ENCODE measurements at regions not wholly inside any gene's neighbourhood (a gene's known extent, or its start where the extent isn't known, plus 50 kb on each side); places are given as distances from the start of the nearest gene placed in this dataset.

GRCh38 chr11:42344204-42344792 is 884.8 kb upstream of the LRRC4C start:
- DNase-seq (ENCODE audit: low read depth in 1 of 2, low spot score in 1 of 2), result no peak
- TF ChIP-seq SPI1 (IDR thresholded peaks at IDR 0.05; ENCODE audit: borderline replicate concordance, low read depth), result no peak
- TF ChIP-seq CTCF (IDR thresholded peaks at IDR 0.05; ENCODE audit: insufficient read depth, low read length), result no peak
- TF ChIP-seq REST (IDR thresholded peaks at IDR 0.05; ENCODE audit: insufficient replicate concordance, low read depth), result no peak
- TF ChIP-seq GABPA (IDR thresholded peaks at IDR 0.05; ENCODE audit: low read depth), result no peak
- no peak for TF ChIP-seq POLR2AphosphoS5 (IDR thresholded peaks at IDR 0.05; ENCODE audit: low read depth)
- Histone ChIP-seq H3K4me3 (replicated peaks; ENCODE audit: insufficient read depth, low read length) (no peak overlapping the region), H3K27me3 (ENCODE audit: insufficient read depth, poor library complexity, severe bottlenecking) (no peaks in the 10 kb centered on the region), H3K27ac (replicated peaks) (no peak overlapping the region)

GRCh38 chr11:42345933-42346332 is 886.5 kb upstream of the LRRC4C start:
- no peak for DNase-seq (ENCODE audit: low read depth in 1 of 2, low spot score in 1 of 2)
- no peak overlapping the region for H3K4me3 ChIP-seq (replicated peaks; ENCODE audit: insufficient read depth, low read length)
- H3K27me3 ChIP-seq (ENCODE audit: insufficient read depth, poor library complexity, severe bottlenecking), result no peaks in the 10 kb centered on the region
- TF ChIP-seq CTCF (IDR thresholded peaks at IDR 0.05; ENCODE audit: insufficient read depth, low read length) (no peak), GABPA (IDR thresholded peaks at IDR 0.05; ENCODE audit: low read depth) (no peak), SPI1 (IDR thresholded peaks at IDR 0.05; ENCODE audit: borderline replicate concordance, low read depth) (no peak), REST (IDR thresholded peaks at IDR 0.05; ENCODE audit: insufficient replicate concordance, low read depth) (no peak), POLR2AphosphoS5 (IDR thresholded peaks at IDR 0.05; ENCODE audit: low read depth) (no peak)
- no peak overlapping the region for H3K27ac ChIP-seq (replicated peaks)

- no peak for DNase-seq (ENCODE audit: low read depth in 1 of 2, low spot score in 1 of 2)
- H3K4me3 ChIP-seq (replicated peaks; ENCODE audit: insufficient read depth, low read length), result no peak overlapping the region
- H3K27ac ChIP-seq (replicated peaks), result no peak overlapping the region
- no peaks in the 10 kb centered on the region for H3K27me3 ChIP-seq (ENCODE audit: insufficient read depth, poor library complexity, severe bottlenecking)
- TF ChIP-seq CTCF (IDR thresholded peaks at IDR 0.05; ENCODE audit: insufficient read depth, low read length) (no peak), GABPA (IDR thresholded peaks at IDR 0.05; ENCODE audit: low read depth) (no peak), SPI1 (IDR thresholded peaks at IDR 0.05; ENCODE audit: borderline replicate concordance, low read depth) (no peak), REST (IDR thresholded peaks at IDR 0.05; ENCODE audit: insufficient replicate concordance, low read depth) (no peak), POLR2AphosphoS5 (IDR thresholded peaks at IDR 0.05; ENCODE audit: low read depth) (no peak)
These were observed 904.2 kb upstream of the LRRC4C start for GRCh38 chr11:42363701-42364100.
